HG02981 (cell line): ENCODE measurements at regions not wholly inside any gene's neighbourhood (a gene's known extent, or its start where the extent isn't known, plus 50 kb on each side); places are given as distances from the start of the nearest gene placed in this dataset.
"Not testable (repeated sequence)": the region's sequence is repeated elsewhere in the genome, so short reads cannot be mapped to it uniquely, and the experiment has no call there.

ENCODE experiments used
- ATAC-seq: cut with Tn5 transposase; IDR thresholded peaks from one replicate; pipeline ENCODE4 v1.9.1; 2021; ENCODE audit warnings: mild to moderate bottlenecking, moderate library complexity; ENCODE audit not compliant: unreplicated experiment

DNA sequence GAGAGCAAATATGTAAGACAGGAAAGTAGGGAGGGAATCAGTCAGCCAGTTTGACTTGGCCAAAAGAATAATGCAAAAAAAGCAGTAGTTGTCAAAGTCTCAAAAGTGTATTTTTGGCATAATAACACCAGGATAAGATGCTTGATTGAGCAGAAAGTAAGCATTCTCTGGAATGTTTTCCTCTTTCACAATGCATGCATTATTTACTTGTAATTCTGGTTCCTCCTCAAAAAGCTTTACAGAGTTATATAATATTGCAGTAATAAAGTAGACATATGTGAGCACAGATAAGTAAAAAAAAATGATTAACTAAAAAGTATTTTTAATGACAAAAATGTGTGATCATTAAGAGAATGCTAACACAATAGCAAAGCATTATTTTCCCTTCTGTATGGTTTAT, 285.9 kb upstream of the BCHE start:
- no peak for ATAC-seq

DNA sequence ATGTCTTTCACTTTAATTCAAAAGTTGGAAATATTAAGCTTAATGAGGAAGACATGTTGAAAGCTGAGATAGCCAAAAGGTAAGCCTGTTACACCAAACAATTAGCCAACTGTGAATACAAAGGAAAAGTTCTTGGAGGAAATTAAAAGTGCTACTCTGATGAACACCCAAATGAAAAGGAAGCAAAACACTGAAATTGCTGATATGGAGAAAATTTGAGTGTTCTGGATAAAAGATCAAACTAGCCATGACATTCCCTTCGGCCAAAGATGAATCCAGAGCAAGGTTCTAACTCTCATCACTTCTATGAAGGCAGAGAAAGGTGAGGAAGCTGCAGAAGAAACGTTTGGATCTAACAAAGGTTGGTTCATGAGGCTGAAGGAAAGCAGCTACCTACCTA, 280.8 kb upstream of the BCHE start:
- no peak for ATAC-seq

DNA sequence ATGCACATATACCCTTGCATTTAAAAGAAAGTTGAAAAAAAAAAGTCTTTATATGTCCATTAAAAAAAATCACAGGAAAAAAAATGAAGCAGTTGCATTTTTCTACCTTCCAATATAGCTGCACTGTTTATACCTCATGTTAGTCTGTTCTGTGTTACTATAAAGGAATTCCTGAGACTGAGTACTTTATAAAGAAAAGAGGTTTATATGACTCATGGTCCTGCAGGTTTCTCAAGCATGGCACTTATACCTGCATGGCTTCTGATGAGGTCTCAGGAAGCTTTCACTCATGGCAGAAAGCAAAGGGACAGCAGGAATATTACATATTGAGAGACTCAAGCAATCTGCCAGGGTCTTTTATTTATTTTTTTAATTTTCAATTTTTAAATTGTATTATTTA, 277.2 kb upstream of the BCHE start:
- ATAC-seq = no peak

DNA sequence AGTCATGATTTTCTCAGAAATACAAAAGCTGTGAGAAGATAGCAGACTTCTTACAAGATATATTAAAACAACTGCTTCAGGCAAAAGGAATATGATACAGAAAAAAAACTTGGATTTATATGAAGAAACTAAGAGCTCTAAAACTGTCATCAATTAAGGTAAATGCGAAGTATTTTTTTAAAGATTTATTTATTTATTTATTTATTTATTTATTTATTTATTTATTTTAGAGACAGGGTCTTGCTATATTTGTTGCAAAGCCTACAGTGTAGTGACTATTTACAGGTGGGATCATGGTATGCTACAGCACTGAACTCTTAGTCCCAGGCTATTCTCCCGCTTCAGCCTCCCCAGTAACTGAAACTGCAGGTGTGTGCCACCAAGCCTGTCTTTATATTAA, 274.3 kb upstream of the BCHE start:
- ATAC-seq = no peak

DNA sequence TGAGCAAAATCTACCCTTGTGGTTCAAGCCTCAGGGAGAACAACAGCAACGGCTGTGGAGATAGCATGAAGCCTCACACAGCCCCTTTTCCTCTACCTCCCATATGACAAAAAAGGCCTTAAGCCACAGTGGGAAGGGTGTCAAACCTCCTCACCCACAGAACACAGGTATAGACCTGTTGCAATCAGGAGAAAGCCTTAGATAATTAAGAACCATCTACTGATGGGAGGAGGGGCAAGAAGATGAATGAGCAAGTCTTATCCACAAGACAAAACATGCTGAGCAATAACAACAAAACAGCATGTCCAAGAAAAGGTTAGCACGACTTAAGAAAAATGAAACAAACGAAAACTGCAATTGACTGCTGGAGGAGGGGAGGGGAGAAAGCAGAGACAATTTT, 272.9 kb upstream of the BCHE start:
- no peak for ATAC-seq

DNA sequence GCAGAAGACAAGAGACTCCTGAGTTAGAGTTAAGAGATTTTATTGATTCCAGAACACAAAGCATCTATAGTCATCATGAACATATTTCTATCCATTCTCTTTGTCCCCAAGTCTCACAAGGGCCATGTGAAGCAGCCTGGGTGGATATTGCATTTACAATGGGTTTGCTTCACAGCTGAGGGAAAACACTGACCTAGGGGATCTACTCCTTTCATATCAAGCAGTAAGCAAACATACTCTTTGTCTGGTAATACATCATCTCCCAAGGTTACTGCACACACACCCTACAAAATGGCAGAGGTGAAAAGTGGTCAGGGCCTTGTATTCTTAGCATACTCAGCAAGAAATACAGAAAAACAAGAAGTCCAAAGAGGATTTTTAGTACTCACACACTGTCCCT, 267.7 kb upstream of the BCHE start:
- no peak for ATAC-seq

DNA sequence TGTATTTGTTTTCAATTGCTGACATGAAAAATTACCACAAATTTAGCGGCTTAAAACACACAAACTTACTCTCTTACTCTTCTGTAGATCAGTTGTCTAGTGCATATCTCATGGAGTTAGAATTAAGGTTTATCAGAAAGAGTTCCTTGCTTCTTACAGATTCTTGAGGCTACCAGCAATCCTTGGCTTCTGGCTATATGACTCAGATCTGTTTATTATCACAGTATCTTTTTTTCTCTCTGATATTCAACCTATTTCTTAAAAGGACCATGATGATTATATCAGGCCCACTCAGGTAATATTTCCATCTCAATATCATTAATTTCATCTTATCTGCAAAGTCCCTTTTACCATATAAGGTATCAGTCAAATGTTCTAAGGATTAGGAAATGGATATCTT, 263.5 kb upstream of the BCHE start:
- ATAC-seq = no peak

DNA sequence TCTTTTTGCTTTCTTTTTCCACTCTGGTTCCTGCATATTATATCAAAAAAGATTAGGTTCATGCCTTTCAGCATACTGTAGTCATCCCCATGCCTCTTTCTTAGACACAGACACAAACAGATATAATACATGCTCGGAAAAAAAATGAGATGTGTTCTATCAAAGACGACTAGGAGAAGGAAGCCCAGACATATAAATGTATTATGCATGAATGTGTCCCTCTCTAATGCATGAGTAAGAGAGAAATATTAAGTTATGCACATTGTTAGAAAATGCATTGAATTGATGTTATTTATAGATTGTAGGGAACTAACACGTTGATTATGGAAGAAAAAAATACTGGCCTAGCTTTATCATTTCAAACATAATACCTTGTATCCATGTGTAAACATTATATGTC, 252.4 kb upstream of the BCHE start:
- no peak for ATAC-seq

DNA sequence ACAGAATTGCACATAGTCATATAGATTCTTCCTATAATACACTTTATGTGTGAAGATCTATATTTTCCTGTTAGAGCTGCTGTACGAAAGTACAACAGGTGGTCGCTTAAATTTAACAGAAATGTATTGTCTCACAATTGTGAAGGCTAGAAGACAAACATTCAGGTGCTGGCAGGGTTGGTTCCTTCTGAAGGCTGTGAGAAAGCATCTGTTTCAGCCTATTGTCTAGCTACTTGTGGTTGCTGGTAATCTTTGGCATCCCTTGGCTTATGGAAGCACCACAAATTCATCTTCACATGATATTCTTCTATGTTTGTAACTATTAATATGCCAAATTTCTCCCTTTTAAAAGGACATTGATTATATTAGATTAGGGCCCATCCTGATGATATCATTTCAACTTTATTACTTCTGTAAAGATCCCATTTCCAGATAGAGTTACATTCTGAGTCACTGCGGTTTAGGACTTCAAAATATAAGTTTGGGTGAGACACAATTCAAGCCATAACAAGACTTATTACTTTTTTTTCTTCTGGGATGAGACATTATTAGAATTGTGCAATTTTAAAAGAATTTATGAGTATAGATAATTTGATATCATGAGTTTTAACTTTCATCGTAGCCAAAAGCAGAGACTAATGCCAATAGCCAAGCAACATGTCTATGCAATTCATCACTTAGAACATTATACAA, 248.1 kb upstream of the BCHE start:
- no peak for ATAC-seq

DNA sequence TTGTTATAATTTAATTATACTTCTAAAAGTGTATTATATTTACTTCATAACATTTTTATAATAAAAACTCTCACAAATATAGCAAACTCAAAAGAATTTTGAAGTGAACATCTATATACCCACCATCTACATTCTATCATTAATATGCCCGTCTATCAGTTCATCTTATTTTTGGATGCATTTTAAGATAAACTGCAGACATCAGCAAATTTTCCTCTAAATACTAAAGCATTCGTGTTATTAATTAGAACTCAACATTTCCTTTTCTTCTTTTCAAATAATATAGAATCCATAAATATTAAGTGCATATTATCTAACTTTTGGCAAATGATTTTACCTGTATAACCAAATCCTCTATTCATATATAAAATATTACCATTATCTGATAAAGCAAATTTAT, 242.9 kb upstream of the BCHE start:
- no peak for ATAC-seq

DNA sequence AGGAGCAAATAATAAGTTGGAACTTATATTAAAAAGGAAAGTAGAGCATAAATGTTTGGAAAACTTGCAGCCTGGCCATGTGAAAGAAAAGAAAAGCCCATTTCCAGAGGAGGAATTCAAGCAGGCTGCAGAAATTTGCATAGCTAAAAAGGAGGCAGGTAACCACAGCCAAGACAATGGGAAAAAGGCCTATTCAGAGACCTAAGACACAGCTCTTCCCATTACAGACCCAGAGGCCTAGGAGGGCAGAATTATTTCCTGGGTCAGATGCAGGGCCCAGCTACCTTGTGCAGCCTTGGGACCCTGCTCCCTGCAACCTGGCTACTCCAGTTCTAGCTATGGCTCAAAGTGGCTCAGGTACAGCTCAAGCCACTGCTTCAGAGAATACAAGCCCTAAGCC, 234.6 kb upstream of the BCHE start:
- no peak for ATAC-seq

DNA sequence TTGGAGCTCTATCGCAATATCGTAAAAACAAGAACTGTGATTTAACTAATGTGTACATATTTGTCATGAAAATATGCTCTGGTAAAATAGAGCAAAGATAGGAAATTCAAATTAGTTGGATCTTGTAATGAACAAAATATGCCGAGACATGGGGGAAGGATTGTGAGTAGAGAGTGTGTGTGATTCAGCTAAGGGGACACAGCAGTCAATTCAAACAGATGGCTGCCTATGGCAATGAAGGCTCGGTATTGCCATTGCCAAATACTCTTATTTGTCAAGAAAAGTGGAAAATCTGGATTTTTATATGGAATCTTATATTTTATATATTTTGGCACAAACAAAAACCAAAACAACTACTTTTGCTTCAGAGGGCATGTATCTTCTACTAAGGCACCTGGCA, 227.3 kb upstream of the BCHE start:
- ATAC-seq = no peak

DNA sequence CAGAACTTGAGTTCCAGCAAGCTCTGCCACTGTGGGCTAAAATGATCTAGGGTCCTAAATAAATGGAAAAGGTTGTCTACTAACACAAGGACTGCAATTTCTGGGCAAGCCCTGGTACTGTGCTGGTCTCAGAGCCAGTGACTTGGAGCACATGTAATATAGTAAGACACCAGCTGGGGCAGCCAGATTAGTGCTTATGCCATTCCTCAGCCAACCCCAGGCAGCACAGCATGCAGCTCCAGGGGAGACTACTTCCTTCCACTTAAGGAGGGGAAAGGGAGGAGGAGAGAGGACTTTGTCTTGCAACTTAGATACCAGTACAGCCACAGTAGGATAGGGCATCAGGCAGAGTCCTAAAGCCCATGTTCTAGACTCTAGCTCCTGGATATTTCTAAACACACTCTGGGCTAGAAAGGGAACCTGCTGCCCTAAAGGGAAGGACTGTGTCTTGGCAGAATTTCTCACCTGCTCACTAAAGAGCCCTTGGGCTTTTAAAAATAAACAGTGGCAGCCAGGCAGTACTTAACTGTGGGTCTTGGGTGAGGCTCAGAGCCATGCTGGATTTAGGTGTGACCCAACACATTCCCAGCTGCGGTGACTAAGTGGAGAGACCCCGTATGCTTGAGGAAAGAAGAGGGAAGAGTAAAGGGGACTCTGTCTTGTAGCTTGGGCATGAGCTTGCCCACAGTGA, 223.7 kb upstream of the BCHE start:
- ATAC-seq = no peak

DNA sequence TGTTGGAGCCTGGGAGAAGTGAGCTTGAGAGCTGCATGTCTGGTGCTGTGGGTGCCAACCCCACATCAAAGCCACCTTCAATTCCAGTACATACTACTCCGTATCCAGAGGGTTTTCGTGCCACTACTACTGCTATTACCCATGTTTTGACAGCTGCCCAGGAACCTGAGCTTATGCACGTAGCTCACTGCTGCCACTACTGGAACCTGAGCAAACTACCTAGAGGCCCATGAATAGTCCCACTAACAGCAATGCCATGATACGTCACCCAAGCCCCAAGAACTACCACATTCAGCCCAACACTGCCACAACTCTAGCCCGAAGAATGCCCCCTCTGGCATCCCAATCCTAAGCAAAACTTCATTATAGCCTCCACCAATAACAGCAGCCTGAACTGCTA, 215.2 kb upstream of the BCHE start:
- no peak for ATAC-seq

DNA sequence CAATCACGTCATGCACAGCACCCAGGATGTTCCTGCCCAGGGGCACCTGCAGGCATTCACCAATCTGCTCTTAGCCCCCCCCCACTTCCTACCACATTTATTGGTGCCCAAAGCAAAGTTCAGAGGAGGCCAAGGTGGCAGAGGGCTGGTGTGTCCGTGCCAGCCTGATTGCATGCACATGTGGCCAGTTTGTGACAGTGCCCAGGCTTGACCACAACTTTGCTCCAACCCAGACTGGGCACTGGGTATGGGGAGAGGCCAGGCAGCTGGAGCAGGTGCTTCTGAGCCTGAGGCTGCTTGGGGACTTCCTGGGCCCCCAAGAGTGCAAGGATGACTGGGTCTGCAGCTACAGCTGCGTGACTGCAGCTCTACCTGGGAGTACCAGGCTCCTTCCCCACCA, 192.3 kb upstream of the BCHE start:
- ATAC-seq = no peak

DNA sequence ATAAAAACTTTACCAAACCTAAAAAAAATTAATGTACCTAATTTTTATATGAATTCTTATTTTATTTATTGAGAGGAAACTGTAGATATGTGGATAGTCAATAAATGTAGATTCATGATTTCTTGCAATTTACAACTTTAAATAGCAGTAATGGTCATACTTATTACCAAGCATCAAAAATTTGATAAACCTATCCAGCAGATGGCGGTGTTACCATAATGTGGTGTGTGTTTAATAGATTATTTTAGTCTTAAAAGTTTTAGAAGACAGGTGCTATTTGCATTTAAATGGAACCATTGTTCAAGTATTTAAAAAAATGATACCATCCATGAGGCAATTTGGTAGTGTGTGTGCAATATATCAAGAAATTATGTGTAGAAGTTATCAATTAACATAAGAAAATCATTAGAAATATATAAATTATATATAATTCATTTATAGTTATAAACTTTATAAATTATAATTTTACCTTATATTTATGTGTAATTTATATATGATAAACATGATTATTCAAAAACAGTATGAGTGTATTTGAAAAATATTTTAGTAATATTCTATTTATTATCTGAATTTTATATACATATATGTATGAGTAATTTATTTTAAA, 176.0 kb upstream of the BCHE start:
- peak; percentile 44 for ATAC-seq

DNA sequence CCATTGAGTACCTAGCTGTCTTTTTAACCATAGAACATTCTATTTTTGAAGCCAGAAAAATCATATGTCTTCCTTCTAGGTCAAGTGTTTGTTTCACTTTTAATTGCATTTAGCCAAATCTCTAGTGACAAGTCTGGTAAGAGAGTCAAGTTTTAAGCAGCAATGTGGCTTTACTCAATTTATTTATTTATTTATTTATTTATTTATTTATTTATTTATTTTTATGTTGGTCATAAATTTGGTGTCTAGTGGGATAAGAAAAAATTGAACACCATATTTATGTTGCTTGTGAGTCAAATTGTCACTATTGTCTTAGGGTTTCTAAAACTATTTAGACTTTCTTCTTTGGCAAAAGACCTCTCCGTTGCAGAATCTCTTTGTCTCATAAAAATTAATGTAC, 174.5 kb upstream of the BCHE start:
- no peak for ATAC-seq

DNA sequence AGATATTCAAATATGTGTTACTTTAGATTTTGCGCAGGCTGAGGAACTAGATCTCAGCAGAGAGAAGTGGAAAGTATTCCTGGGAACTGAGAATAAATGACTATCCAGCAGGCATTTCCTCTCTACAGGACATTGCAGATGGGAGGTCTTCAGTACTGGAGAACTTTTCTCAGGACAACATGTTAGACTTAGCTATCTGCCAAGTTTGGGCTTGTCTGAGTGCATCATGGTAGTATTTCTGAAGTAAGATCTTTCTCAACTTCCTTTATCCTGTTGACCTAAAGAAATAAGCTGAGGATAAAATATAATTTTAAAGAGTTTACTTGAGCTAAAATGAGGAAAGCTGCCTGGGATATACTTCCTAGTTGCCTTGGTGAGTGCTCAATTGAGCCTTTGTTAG, 167.9 kb upstream of the BCHE start:
- ATAC-seq = no peak

DNA sequence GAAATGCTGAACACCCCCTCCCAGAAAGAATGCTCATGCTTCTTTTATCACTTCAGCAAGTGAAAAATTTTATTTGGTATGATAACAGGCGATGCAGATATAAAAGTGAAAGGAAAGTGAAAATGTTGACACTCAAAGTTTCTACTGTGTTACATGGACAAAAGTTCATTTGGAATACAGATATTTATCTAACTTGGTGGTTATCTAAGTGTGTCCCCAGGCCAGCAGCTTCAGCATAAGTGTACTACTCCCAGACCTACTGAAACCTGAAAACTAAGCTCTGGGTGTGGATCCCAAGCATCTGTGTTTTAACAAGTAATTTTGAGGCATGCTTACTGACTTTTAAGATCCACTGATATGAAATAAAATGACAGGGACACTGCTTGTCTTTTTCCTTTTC, 157.1 kb upstream of the BCHE start:
- ATAC-seq = no peak

DNA sequence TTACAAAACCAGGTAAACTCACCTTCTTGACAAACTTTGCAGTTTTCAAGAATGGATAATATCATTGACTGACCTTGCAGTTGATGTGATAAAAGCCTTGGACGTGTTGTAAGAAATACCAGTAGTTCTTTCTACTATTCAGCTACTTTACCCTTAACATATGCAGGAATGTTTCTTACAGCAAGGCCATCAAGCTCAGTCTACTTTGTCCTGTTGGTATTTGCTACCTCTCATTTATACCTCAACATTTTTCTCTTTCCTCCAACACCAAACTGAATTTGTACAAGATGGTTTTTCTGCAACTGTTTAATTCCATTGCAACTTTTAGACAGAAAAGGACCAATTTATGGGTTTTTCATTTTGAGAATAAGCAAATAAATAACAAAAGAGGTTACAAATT, 147.4 kb upstream of the BCHE start:
- no peak for ATAC-seq

DNA sequence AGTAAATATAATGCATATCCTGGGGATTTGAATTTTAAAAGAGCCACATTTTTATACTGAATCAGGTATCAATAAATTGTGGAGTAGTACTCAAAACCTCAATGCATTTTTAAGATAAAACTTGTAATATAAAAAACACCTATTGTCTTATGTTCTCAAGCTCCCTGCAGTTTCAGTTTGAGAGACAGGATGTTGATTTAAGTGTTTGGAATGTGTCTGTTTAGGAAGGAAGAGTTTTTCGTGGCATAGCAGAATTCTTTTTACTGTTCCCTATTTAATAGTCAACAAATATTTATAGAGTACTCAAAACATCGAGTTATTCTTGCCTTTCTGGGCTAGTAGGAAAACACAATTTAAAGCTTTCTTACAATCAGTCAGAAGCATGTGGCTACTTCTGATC, 146.1 kb upstream of the BCHE start:
- ATAC-seq = no peak

DNA sequence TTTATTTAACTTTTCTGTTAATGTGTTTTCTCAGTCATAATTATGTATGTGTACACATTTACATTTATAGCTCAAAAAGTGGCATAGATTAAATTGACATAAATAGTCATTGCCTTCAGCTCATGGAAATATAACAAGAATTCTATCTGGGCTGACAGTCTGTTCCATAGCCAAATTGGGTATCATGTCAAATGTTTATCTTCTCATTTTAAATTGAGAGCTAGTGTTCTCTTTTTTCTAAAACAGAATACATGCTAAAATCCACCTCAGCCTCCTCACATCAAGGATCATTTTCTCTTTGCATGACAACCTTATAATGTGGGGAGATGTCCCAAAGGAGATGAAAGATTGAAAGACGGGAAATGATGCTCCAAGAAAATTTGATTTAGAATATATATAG, 144.1 kb upstream of the BCHE start:
- no peak for ATAC-seq

DNA sequence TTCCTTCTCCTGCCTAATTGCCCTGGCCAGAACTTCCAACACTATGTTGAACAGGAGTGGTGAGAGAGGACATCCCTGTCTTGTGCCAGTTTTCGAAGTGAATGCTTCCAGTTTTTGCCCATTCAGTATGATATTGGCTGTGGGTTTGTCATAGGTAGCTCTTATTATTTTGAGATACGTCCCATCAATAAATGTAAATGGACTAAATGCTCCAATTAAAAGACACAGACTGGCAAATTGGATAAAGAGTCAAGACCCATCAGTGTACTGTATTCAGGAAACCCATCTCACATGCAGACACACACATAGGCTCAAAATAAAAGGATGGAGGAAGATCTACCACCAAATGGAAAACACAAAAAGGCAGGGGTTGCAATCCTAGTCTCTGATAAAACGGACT, 123.6 kb upstream of the BCHE start:
- not testable (repeated sequence) for ATAC-seq
